Transverse colon (tissue), 4 donors: ENCODE measurements at regions not wholly inside any gene's neighbourhood (a gene's known extent, or its start where the extent isn't known, plus 50 kb on each side); places are given as distances from the start of the nearest gene placed in this dataset.
"Not testable (repeated sequence)": the region's sequence is repeated elsewhere in the genome, so short reads cannot be mapped to it uniquely, and the experiment has no call there.

ENCODE experiments used
- DNase-seq: peaks from one replicate; pipeline ENCODE4 v3.0.0-alpha.2; 2019
- H3K27ac ChIP-seq, 4 donors: fragments of 200-600 bp; sonication (generic); 2 replicates each; pipeline ENCODE4 v1.5.1; 2016 to 2018; ENCODE audit warnings: inconsistent platforms in 4 of 4
- H3K27me3 ChIP-seq: fragments of 200-600 bp; sonication (generic); 2 replicates; pipeline ENCODE4 v1.5.1; 2017; ENCODE audit warnings: inconsistent platforms
- H3K36me3 ChIP-seq, 4 donors: fragments of 200-600 bp; sonication (generic); 2 replicates each; pipeline ENCODE4 v1.5.1; 2017 to 2019; ENCODE audit warnings: inconsistent platforms in 4 of 4
- H3K4me1 ChIP-seq, 4 donors: fragments of 200-600 bp; sonication (generic); 2 replicates each; pipeline ENCODE4 v1.5.1; 2017 to 2020; ENCODE audit warnings: inconsistent platforms in 4 of 4
- H3K4me3 ChIP-seq, 4 donors: fragments of 200-600 bp; sonication (generic); 1 replicate in 1 of 4; 2 replicates in 3 of 4; pipeline versions ENCODE4 v1.5.1 to v1.6.1; 2017 to 2019; ENCODE audit warnings: inconsistent platforms in 4 of 4
- H3K9me3 ChIP-seq, 2 donors: fragments of 200-600 bp; sonication (generic); 2 replicates each; pipeline ENCODE4 v1.5.1; 2017 to 2019; ENCODE audit warnings: inconsistent platforms in 2 of 2
- CTCF ChIP-seq, 5 experiments: fragments of 200-600 bp in 3 of 5; fragments of 450-650 bp in 2 of 5; sonication (generic) in 3 of 5; IDR thresholded peaks; 1 replicate in 2 of 5; 2 replicates in 3 of 5; pipeline ENCODE4 v1.5.1; 2016 to 2017; ENCODE audit warnings: antibody characterized with exemption in 5 of 5, inconsistent platforms in 3 of 5, mild to moderate bottlenecking in 2 of 5, moderate library complexity in 1 of 5
- EP300 ChIP-seq: sonication (generic); formaldehyde crosslinking; IDR thresholded peaks from one replicate; pipeline ENCODE4 v1.6.1; 2017; ENCODE audit warnings: antibody characterized with exemption, low read depth
- POLR2A ChIP-seq: fragments of 450-650 bp; IDR thresholded peaks from one replicate; pipeline ENCODE4 v1.6.1; 2016; ENCODE audit warnings: antibody characterized with exemption, mild to moderate bottlenecking, moderate library complexity
- POLR2AphosphoS5 ChIP-seq, 3 donors: sonication (generic); formaldehyde crosslinking; IDR thresholded peaks; one replicate each; pipeline ENCODE4 v1.6.1; 2016; ENCODE audit warnings: antibody characterized with exemption in 3 of 3
- WGBS, 2 donors: methylation state at CpG; one replicate each; pipeline ENCODE4 v1.1.5; 2018; ENCODE audit warnings: low coverage in 1 of 2; 5-methylcytosine and 5-hydroxymethylcytosine counted together
- in situ Hi-C, 4 donors: fragments of 200-750 bp; cut with MboI; loops; one replicate each; pipeline versions ENCODE4 v1.15.0 to v1.15.1; 2017; ENCODE audit warnings: low sequenced_read_pairs in 3 of 4, low pct_ligation_motif_present in 1 of 4, low pct_unique_long_range_greater_than_20kb in 1 of 4
- intact Hi-C: fragments of 100-400 bp; cut with DNase I; formaldehyde crosslinking; loops from one replicate; pipeline ENCODE4 v1.15.1; 2023; ENCODE audit warnings: low total_unique reads

DNA sequence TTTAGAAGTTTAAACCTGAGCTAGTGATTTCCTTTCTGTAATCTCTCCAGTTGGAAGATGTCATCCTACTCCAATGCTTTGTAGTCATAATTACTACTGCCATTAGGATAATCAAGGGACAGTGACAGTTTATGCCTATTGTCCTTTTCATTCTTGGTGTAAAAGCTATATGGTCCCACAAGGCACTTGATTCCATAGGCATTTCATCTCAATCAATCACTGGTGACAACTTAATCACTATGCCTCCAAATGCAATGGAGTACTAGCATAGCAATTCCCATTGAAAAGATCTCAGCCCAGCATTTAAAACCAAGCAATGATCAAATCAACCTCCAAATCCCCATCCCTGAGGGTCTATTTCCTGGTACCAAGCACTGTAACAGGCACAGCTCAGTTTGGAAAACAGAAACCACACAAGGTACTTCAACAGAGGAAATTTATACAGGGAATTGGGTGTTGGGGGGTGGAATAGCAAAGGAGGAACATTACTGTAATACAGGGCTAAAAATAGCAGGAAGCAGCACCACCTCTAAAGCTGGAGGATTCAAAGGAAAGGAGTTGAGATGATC is 51.0 kb downstream of the FHIP2A start:
- intact Hi-C loops (no loop called here), in situ Hi-C loops (loop anchor here in 3 of 4 donors (10.0 to 25.0 kb wide), 2 partner anchors 240 to 252 kb away; no protein-coding TSS in a partner anchor)
- DNase-seq = no peak
- Histone ChIP-seq H3K9me3 (no peaks in the 10 kb centered on the region), H3K4me1 (no peaks in the 10 kb centered on the region), H3K27me3 (no peaks in the 10 kb centered on the region), H3K27ac (no peak overlapping the region), H3K4me3 (no peak overlapping the region), H3K36me3 (no peaks in the 10 kb centered on the region)
- TF ChIP-seq EP300 = no peak
- no peak for TF ChIP-seq CTCF (IDR thresholded peaks at IDR 0.05)
- no peak for TF ChIP-seq POLR2A
- no peak for TF ChIP-seq POLR2AphosphoS5 (IDR thresholded peaks at IDR 0.05)

GRCh38 chr10:114874827-114875411 is 53.3 kb downstream of the FHIP2A start:
- H3K9me3 ChIP-seq = no peaks in the 10 kb centered on the region
- no peak overlapping the region for H3K4me3 ChIP-seq
- DNase-seq = no peak
- TF ChIP-seq CTCF (IDR thresholded peaks at IDR 0.05) (no peak), POLR2A (no peak), POLR2AphosphoS5 (IDR thresholded peaks at IDR 0.05) (no peak), EP300 (no peak)
- 58 to 60% methylated on average over 9 to 17 of the region's 17 CpGs for WGBS, 2 donors
- no peaks in the 10 kb centered on the region for H3K27me3 ChIP-seq
- in situ Hi-C loops (loop anchor here (10.0 to 25.0 kb wide), 2 partner anchors 237 to 250 kb away; no protein-coding TSS in a partner anchor), intact Hi-C loops (no loop called here)
- H3K4me1 ChIP-seq = no peaks in the 10 kb centered on the region
- no peak overlapping the region for H3K27ac ChIP-seq
- no peaks in the 10 kb centered on the region for H3K36me3 ChIP-seq

DNA sequence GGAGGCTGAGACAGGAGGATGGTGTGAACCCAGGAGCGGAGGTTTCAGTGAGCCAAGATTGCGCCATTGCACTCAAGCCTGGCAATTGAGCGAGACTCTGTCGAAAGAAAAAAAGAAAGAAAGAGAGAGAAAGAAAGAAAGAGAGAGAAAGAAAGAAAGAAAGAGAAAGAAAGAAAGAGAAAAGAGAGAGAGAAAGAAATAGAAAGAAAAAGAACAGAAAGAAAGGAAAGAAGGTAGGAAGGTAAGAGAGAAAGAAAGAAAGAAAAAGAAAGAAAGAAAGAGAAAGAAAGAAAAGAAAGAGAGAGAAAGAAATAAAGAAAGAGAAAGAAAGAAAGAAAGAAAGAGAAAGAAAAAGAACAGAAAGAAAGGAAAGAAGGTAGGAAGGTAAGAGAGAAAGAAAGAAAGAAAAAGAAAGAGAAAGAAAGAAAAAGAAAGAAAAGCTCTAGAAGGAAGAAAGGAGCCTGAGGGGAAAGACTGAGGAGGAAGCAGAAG is 54.1 kb downstream of the FHIP2A start:
- H3K9me3 ChIP-seq, DNase-seq, H3K27ac ChIP-seq, intact Hi-C loops, H3K4me1 ChIP-seq, H3K27me3 ChIP-seq, H3K4me3 ChIP-seq, H3K36me3 ChIP-seq: not testable (repeated sequence)
- in situ Hi-C loops = loop anchor here in 3 of 4 donors (10.0 to 25.0 kb wide), 2 partner anchors 237 to 249 kb away; no protein-coding TSS in a partner anchor
- WGBS, 2 donors = 96 to 97% methylated on average over 4 of the region's 4 CpGs

DNA sequence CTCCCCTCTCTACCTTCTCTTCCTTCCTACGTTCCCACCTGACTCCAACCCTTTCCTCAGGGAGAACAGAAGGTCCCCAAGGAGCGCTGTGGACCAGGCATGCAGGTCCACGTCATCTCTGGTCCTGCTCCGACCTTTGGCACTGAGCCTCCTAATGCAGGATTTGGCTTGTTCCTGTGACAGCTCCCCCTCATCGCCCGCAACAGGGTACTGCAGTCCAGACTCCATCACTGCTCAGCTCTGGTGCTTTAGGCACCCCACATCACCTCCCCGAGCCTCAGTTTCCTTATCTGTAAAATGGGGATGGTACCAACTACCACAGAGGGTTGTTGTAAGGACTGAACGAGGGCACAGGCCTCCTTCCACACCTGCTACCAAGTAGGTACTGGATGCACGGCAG is 54.6 kb downstream of the FHIP2A start:
- no peak for DNase-seq
- Histone ChIP-seq H3K4me3 (no peak overlapping the region), H3K36me3 (no peaks in the 10 kb centered on the region), H3K27ac (no peak overlapping the region), H3K9me3 (no peaks in the 10 kb centered on the region), H3K4me1 (peaks cover 0 to 6% (median 2%) of the 10 kb centered on the region in 4 donors), H3K27me3 (no peaks in the 10 kb centered on the region)
- TF ChIP-seq CTCF (IDR thresholded peaks at IDR 0.05) = no peak
- no peak for TF ChIP-seq POLR2A
- TF ChIP-seq POLR2AphosphoS5 (IDR thresholded peaks at IDR 0.05) = no peak
- no peak for TF ChIP-seq EP300
- 77 to 93% methylated on average over 7 to 9 of the region's 9 CpGs for WGBS, 2 donors
- in situ Hi-C loops = loop anchor here in 3 of 4 donors (10.0 to 25.0 kb wide), 2 partner anchors 236 to 249 kb away; no protein-coding TSS in a partner anchor
- intact Hi-C loops = no loop called here
